Activated CD4-positive, alpha-beta T cell treated with anti-CD3 and anti-CD28 coated beads, Interleukin-2, Interleukin-6, amounts not matched to agents 100 ng/mL and 50 ng/mL, durations not matched to agents 16 hours and 8 hours (primary cell): ENCODE measurements at regions not wholly inside any gene's neighbourhood (a gene's known extent, or its start where the extent isn't known, plus 50 kb on each side); places are given as distances from the start of the nearest gene placed in this dataset.

ENCODE experiments used
- DNase-seq: peaks from one replicate; pipeline ENCODE4 v3.0.0-alpha.2; 2020

GRCh38 chr10:130992802-130993523, 318.6 kb downstream of the TCERG1L start:
- no peak for DNase-seq

GRCh38 chr10:130993612-130994011, 317.9 kb downstream of the TCERG1L start:
- DNase-seq = no peak

- no peak for DNase-seq
Observed at GRCh38 chr10:130994191-130994590, 317.3 kb downstream of the TCERG1L start.

- no peak for DNase-seq
Observed at GRCh38 chr10:130994845-130995244, 316.7 kb downstream of the TCERG1L start.

GRCh38 chr10:130997267-130998045, 314.1 kb downstream of the TCERG1L start:
- DNase-seq = no peak

GRCh38 chr10:130998046-130998435, 313.5 kb downstream of the TCERG1L start:
- DNase-seq = no peak

- no peak for DNase-seq
Observed at GRCh38 chr10:130998642-130999041, 312.9 kb downstream of the TCERG1L start.

GRCh38 chr10:130999376-131000202, 311.9 kb downstream of the TCERG1L start:
- no peak for DNase-seq

- no peak for DNase-seq
Observed at GRCh38 chr10:131000244-131000643, 311.3 kb downstream of the TCERG1L start.

GRCh38 chr10:131000743-131001142, 310.8 kb downstream of the TCERG1L start:
- DNase-seq = no peak

GRCh38 chr10:131001438-131001837, 310.1 kb downstream of the TCERG1L start:
- DNase-seq = no peak

GRCh38 chr10:131002031-131002861, 309.3 kb downstream of the TCERG1L start:
- no peak for DNase-seq

- DNase-seq = no peak
Observed at GRCh38 chr10:131003455-131003854, 308.1 kb downstream of the TCERG1L start.

- no peak for DNase-seq
Observed at GRCh38 chr10:131004276-131004675, 307.2 kb downstream of the TCERG1L start.

GRCh38 chr10:131006458-131007256, 304.9 kb downstream of the TCERG1L start:
- no peak for DNase-seq

- DNase-seq = no peak
Observed at GRCh38 chr10:131009791-131010190, 301.7 kb downstream of the TCERG1L start.

- no peak for DNase-seq
Observed at GRCh38 chr10:131010965-131011575, 300.5 kb downstream of the TCERG1L start.

GRCh38 chr10:131011936-131012640, 299.4 kb downstream of the TCERG1L start:
- no peak for DNase-seq

GRCh38 chr10:131012641-131012985, 298.9 kb downstream of the TCERG1L start:
- DNase-seq = no peak

GRCh38 chr10:131013281-131013912, 298.1 kb downstream of the TCERG1L start:
- no peak for DNase-seq
